ENCODE measurements at regions not wholly inside any gene's neighbourhood (a gene's known extent, or its start where the extent isn't known, plus 50 kb on each side); places are given as distances from the start of the nearest gene placed in this dataset.

- TF ChIP-seq EZH2 (IDR thresholded peaks at IDR 0.05; ENCODE audit: borderline replicate concordance, low read length) = no peak
- TF ChIP-seq CTCF (IDR thresholded peaks at IDR 0.05; ENCODE audit: low read length) = no peak
Observed at GRCh38 chr5:68418680-68419079, 203.1 kb downstream of the PIK3R1 start.
